Left lung (tissue), 4 donors: ENCODE measurements at regions not wholly inside any gene's neighbourhood (a gene's known extent, or its start where the extent isn't known, plus 50 kb on each side); places are given as distances from the start of the nearest gene placed in this dataset.

Experiments
- ATAC-seq: fragments of 200-7000 bp; cut with Tn5 transposase; one replicate; pipeline ENCODE4 v1.9.1; 2020; ENCODE audit warnings: moderate library complexity
- DNase-seq, 4 donors: peaks; one replicate each; pipeline ENCODE4 v3.0.0-alpha.2; 2013 to 2020
- H3K27ac ChIP-seq, 2 donors: fragments of 200-600 bp; sonication (generic) in 1 of 2; one replicate each; pipeline versions ENCODE4 v1.5.0 to v1.8.0; 2020 to 2021
- H3K27me3 ChIP-seq, 2 donors: fragments of 200-600 bp; sonication (generic) in 1 of 2; one replicate each; pipeline versions ENCODE4 v1.5.0 to v1.8.0; 2020 to 2021
- H3K36me3 ChIP-seq, 2 donors: fragments of 200-600 bp; sonication (generic) in 1 of 2; one replicate each; pipeline versions ENCODE4 v1.5.0 to v1.8.0; 2020 to 2021
- H3K4me1 ChIP-seq, 2 donors: fragments of 200-600 bp; one replicate each; pipeline ENCODE4 v1.8.0; 2021
- H3K4me3 ChIP-seq, 2 donors: fragments of 200-600 bp; sonication (generic) in 1 of 2; one replicate each; pipeline versions ENCODE4 v1.5.0 to v1.8.0; 2020 to 2021; ENCODE audit warnings: mild to moderate bottlenecking in 1 of 2
- H3K9me3 ChIP-seq, 2 donors: fragments of 200-600 bp; sonication (generic) in 1 of 2; one replicate each; pipeline versions ENCODE4 v1.5.0 to v1.8.0; 2020 to 2021
- CTCF ChIP-seq, 2 donors: fragments of 200-600 bp; sonication (generic) in 1 of 2; IDR thresholded peaks; one replicate each; pipeline versions ENCODE4 v1.5.0 to v1.8.0; 2021; ENCODE audit warnings: antibody characterized with exemption in 2 of 2
- intact Hi-C, 2 donors: fragments of 100-400 bp; cut with DNase I; formaldehyde crosslinking; loops; one replicate each; pipeline versions ENCODE4 v1.11.2 to v1.14.2; 2022
- donor health status: DM: no; HTN: yes; CAD: no.
- donor health status: DM: no; HTN: no; CAD: no.

GRCh38 chr4:111806331-111806730, 338.9 kb upstream of the FAM241A start:
- no peaks in the 10 kb centered on the region for H3K9me3 ChIP-seq
- intact Hi-C loops: no loop called here
- H3K4me3 ChIP-seq: no peak overlapping the region
- no peaks in the 10 kb centered on the region for H3K4me1 ChIP-seq
- no peak overlapping the region for H3K27ac ChIP-seq
- TF ChIP-seq CTCF (IDR thresholded peaks at IDR 0.05): no peak
- no peaks in the 10 kb centered on the region for H3K36me3 ChIP-seq
- no peaks in the 10 kb centered on the region for H3K27me3 ChIP-seq
- ATAC-seq (no peak), DNase-seq (no peak)

- ATAC-seq: no peak
- TF ChIP-seq CTCF (IDR thresholded peaks at IDR 0.05): no peak
- Histone ChIP-seq H3K4me3 (no peak overlapping the region), H3K9me3 (no peaks in the 10 kb centered on the region), H3K27me3 (no peaks in the 10 kb centered on the region), H3K4me1 (no peaks in the 10 kb centered on the region), H3K27ac (no peak overlapping the region), H3K36me3 (no peaks in the 10 kb centered on the region)
- no peak for DNase-seq
- intact Hi-C loops: no loop called here
These were observed 337.7 kb upstream of the FAM241A start for GRCh38 chr4:111807576-111807975.

GRCh38 chr4:111808174-111808573, 337.1 kb upstream of the FAM241A start:
- no peak for TF ChIP-seq CTCF (IDR thresholded peaks at IDR 0.05)
- H3K4me3 ChIP-seq: no peak overlapping the region
- intact Hi-C loops: no loop called here
- H3K36me3 ChIP-seq: no peaks in the 10 kb centered on the region
- H3K4me1 ChIP-seq: no peaks in the 10 kb centered on the region
- DNase-seq: no peak
- H3K9me3 ChIP-seq: no peaks in the 10 kb centered on the region
- H3K27ac ChIP-seq: no peak overlapping the region
- no peaks in the 10 kb centered on the region for H3K27me3 ChIP-seq
- no peak for ATAC-seq

GRCh38 chr4:111811661-111812060, 333.6 kb upstream of the FAM241A start:
- DNase-seq (no peak), ATAC-seq (no peak)
- no peak for TF ChIP-seq CTCF (IDR thresholded peaks at IDR 0.05)
- Histone ChIP-seq H3K4me1 (no peaks in the 10 kb centered on the region), H3K27ac (no peak overlapping the region), H3K27me3 (no peaks in the 10 kb centered on the region), H3K4me3 (no peak overlapping the region), H3K9me3 (peaks cover 0 to 5% of the 10 kb centered on the region in 2 donors), H3K36me3 (no peaks in the 10 kb centered on the region)
- intact Hi-C loops: no loop called here

- Histone ChIP-seq H3K4me1 (no peaks in the 10 kb centered on the region), H3K27me3 (no peaks in the 10 kb centered on the region), H3K27ac (no peak overlapping the region), H3K9me3 (peaks cover 0 to 9% of the 10 kb centered on the region in 2 donors), H3K36me3 (no peaks in the 10 kb centered on the region), H3K4me3 (no peak overlapping the region)
- intact Hi-C loops: no loop called here
- TF ChIP-seq CTCF (IDR thresholded peaks at IDR 0.05): no peak
- DNase-seq: no peak
- no peak for ATAC-seq
These were observed 333.1 kb upstream of the FAM241A start for GRCh38 chr4:111812114-111812513.
